ENCODE measurements at regions not wholly inside any gene's neighbourhood (a gene's known extent, or its start where the extent isn't known, plus 50 kb on each side); places are given as distances from the start of the nearest gene placed in this dataset.

GRCh38 chr2:133836691-133837345 is 268.6 kb upstream of the NCKAP5 start:
- Mint-ChIP-seq H3K4me1 (ENCODE audit: low read depth) (no peaks in the 10 kb centered on the region), H3K9me3 (ENCODE audit: low read depth) (no peaks in the 10 kb centered on the region), H3K36me3 (no peaks in the 10 kb centered on the region), H3K4me3 (no peak overlapping the region), H3K27me3 (peaks cover 1% of the 10 kb centered on the region), H3K27ac (no peak overlapping the region)

- H3K4me1 Mint-ChIP-seq (ENCODE audit: low read depth), result no peaks in the 10 kb centered on the region
- no peaks in the 10 kb centered on the region for H3K36me3 Mint-ChIP-seq
- H3K27ac Mint-ChIP-seq, result no peak overlapping the region
- no peaks in the 10 kb centered on the region for H3K9me3 Mint-ChIP-seq (ENCODE audit: low read depth)
- no peaks in the 10 kb centered on the region for H3K27me3 Mint-ChIP-seq
- no peak overlapping the region for H3K4me3 Mint-ChIP-seq
Observed at GRCh38 chr2:133837441-133838094, 269.3 kb upstream of the NCKAP5 start.

- no peak overlapping the region for H3K4me3 Mint-ChIP-seq
- H3K36me3 Mint-ChIP-seq, result no peaks in the 10 kb centered on the region
- H3K27me3 Mint-ChIP-seq, result no peaks in the 10 kb centered on the region
- H3K27ac Mint-ChIP-seq, result no peak overlapping the region
- no peaks in the 10 kb centered on the region for H3K4me1 Mint-ChIP-seq (ENCODE audit: low read depth)
- no peaks in the 10 kb centered on the region for H3K9me3 Mint-ChIP-seq (ENCODE audit: low read depth)
Observed at GRCh38 chr2:133838642-133839365, 270.5 kb upstream of the NCKAP5 start.

DNA sequence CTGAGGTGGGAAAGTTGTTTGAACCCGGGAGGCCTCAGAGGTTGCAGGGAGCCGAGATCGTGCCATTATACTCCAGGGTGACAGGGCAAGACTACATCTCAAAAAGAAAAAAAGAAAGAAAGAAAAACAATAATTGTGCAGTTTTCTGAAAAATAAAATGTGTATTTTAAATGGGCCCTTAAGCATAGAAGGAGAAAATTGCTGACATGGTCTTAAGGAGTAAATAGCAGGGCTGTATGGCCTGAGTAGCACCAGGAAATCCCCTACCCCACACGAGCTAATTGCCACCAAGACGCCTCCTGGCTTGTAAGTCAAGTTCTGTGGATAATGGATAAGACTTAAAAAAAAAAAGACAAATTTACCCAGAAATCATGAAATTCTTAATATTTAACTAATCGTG is 271.4 kb upstream of the NCKAP5 start:
- no peak overlapping the region for H3K27ac Mint-ChIP-seq
- H3K27me3 Mint-ChIP-seq, result no peaks in the 10 kb centered on the region
- peaks cover 4% of the 10 kb centered on the region for H3K4me1 Mint-ChIP-seq (ENCODE audit: low read depth)
- no peaks in the 10 kb centered on the region for H3K9me3 Mint-ChIP-seq (ENCODE audit: low read depth)
- H3K4me3 Mint-ChIP-seq, result no peak overlapping the region
- no peaks in the 10 kb centered on the region for H3K36me3 Mint-ChIP-seq

- H3K27me3 Mint-ChIP-seq, result peaks cover 8% of the 10 kb centered on the region
- H3K36me3 Mint-ChIP-seq, result no peaks in the 10 kb centered on the region
- peaks cover 4% of the 10 kb centered on the region for H3K4me1 Mint-ChIP-seq (ENCODE audit: low read depth)
- H3K27ac Mint-ChIP-seq, result no peak overlapping the region
- no peaks in the 10 kb centered on the region for H3K9me3 Mint-ChIP-seq (ENCODE audit: low read depth)
- H3K4me3 Mint-ChIP-seq, result no peak overlapping the region
Observed at GRCh38 chr2:133840761-133841160, 272.5 kb upstream of the NCKAP5 start.

DNA sequence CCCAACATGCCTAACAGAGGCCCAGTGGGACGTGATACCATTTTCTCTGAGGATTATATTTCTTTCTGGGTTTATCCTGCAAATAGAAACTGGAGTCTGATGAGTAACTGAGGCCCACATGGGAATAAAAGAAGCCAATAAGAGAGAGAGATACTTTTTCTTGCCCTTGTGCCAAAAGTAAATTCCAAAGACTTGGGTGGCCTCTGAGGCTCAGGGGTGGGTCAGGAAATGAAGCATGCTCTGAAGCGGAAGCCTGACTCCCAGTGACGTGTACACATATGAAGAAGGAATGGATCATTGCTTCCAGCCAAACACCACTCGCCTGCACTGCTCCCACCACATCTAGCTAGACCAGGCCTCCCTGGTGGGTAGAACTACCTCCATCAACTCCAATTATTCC is 273.6 kb upstream of the NCKAP5 start:
- Mint-ChIP-seq H3K27ac (no peak overlapping the region), H3K4me3 (no peak overlapping the region), H3K4me1 (ENCODE audit: low read depth) (peaks cover 4% of the 10 kb centered on the region), H3K27me3 (peaks cover 13% of the 10 kb centered on the region), H3K36me3 (no peaks in the 10 kb centered on the region), H3K9me3 (ENCODE audit: low read depth) (no peaks in the 10 kb centered on the region)

DNA sequence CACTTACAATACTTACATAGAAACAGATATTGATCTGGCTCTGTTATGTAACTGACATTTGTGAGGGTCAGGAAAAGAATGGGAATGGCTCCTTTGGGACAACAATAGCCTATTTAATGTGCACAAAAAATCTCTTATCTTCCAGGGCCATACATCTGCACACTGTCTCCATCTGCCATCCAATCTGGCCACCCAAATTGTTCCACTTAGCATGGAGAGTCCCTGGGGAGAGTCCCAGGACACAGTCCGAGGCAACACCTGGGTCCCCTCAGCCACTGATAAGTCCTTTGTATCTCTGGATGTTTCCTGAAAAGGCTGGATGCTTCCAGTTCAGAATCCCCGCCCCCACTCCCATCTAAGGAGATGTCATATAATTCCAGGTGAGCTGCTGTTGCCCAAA is 274.2 kb upstream of the NCKAP5 start:
- peaks cover 16% of the 10 kb centered on the region for H3K27me3 Mint-ChIP-seq
- H3K27ac Mint-ChIP-seq, result no peak overlapping the region
- no peaks in the 10 kb centered on the region for H3K9me3 Mint-ChIP-seq (ENCODE audit: low read depth)
- no peaks in the 10 kb centered on the region for H3K36me3 Mint-ChIP-seq
- H3K4me3 Mint-ChIP-seq, result no peak overlapping the region
- H3K4me1 Mint-ChIP-seq (ENCODE audit: low read depth), result peaks cover 4% of the 10 kb centered on the region

- no peaks in the 10 kb centered on the region for H3K9me3 Mint-ChIP-seq (ENCODE audit: low read depth)
- H3K4me3 Mint-ChIP-seq, result no peak overlapping the region
- H3K4me1 Mint-ChIP-seq (ENCODE audit: low read depth), result peaks cover 4% of the 10 kb centered on the region
- H3K36me3 Mint-ChIP-seq, result no peaks in the 10 kb centered on the region
- peaks cover 18% of the 10 kb centered on the region for H3K27me3 Mint-ChIP-seq
- H3K27ac Mint-ChIP-seq, result no peak overlapping the region
Observed at GRCh38 chr2:133843091-133843490, 274.8 kb upstream of the NCKAP5 start.

DNA sequence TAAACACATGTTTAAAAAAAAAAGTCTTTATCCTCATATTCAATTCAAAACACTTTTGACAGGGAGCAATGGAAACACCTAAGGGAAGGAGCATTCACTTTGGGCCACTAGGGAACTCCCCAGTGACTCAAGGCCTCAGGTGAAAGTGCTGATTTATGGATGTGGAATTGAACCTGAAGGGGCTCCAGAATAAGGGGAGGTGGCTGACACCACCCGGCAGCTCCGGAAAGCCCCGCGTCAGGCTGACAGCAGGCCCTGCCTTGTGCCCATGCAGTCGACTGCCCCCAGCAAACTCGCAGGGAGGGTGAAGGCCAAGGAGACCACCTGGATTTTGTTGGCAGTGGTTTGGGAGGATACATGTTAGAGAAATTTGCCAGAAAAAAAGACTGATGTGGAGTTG is 275.3 kb upstream of the NCKAP5 start:
- H3K27me3 Mint-ChIP-seq, result peaks cover 18% of the 10 kb centered on the region
- H3K27ac Mint-ChIP-seq, result no peak overlapping the region
- H3K9me3 Mint-ChIP-seq (ENCODE audit: low read depth), result no peaks in the 10 kb centered on the region
- H3K36me3 Mint-ChIP-seq, result no peaks in the 10 kb centered on the region
- no peak overlapping the region for H3K4me3 Mint-ChIP-seq
- peaks cover 4% of the 10 kb centered on the region for H3K4me1 Mint-ChIP-seq (ENCODE audit: low read depth)

DNA sequence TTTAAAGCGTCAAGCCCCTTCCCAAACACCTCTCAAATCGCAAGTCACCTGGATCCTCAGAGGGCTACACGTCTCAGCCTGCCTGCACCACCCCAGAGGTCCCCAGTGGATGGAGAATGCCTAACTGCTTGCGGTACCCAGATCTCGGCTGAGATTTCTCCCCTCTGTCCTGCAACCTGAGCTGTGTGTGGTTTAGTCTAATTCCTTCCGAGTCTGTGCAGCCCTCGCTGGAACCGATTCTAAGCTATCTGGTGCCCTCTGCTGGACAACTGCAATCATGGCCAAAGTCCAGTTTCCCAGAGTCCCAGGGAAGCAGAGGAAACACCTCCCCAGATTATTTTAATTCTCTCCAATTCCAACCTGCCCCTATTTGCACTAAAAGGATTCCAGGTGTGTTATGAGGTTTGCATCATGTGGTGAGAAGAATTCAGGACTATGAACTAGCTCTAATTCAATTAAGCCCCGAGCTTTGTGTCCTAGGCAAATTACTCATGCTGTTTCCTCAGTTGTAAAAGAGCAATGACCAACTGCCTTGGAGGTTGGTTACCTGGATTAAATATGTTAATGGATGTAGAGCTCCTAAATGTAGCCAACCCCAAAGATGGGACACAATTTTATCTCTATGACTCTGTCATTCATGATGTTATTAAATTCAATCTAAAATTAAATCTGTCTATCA is 276.1 kb upstream of the NCKAP5 start:
- no peak overlapping the region for H3K4me3 Mint-ChIP-seq
- no peak overlapping the region for H3K27ac Mint-ChIP-seq
- peaks cover 4% of the 10 kb centered on the region for H3K4me1 Mint-ChIP-seq (ENCODE audit: low read depth)
- no peaks in the 10 kb centered on the region for H3K9me3 Mint-ChIP-seq (ENCODE audit: low read depth)
- H3K36me3 Mint-ChIP-seq, result no peaks in the 10 kb centered on the region
- peaks cover 18% of the 10 kb centered on the region for H3K27me3 Mint-ChIP-seq

DNA sequence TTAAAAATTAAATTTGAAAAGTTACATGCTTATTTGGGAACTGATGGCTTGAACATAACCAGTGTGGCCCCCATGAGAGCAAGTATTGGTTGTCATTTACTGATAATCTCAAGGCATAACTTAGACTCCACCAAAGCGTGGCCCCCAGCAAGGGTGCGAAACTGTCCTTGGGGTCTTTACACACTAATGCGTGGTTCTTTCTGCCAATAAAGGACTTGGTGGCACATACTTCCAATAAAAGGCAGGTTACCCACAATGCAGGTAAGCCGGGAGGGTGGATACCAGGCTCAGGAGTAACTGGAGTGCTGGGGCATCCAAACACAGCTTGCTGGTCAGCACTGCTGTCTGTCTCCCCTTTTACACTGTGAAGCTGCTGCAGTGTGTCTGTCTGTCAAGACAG is 278.2 kb upstream of the NCKAP5 start:
- H3K36me3 Mint-ChIP-seq, result no peaks in the 10 kb centered on the region
- H3K27me3 Mint-ChIP-seq, result peaks cover 20% of the 10 kb centered on the region

GRCh38 chr2:133847591-133847990 is 279.3 kb upstream of the NCKAP5 start:
- Mint-ChIP-seq H3K4me1 (ENCODE audit: low read depth) (peaks cover 4% of the 10 kb centered on the region), H3K4me3 (no peak overlapping the region), H3K9me3 (ENCODE audit: low read depth) (no peaks in the 10 kb centered on the region), H3K27ac (no peak overlapping the region), H3K27me3 (peaks cover 20% of the 10 kb centered on the region), H3K36me3 (no peaks in the 10 kb centered on the region)

More for the DNA sequence above, 278.2 kb upstream of the NCKAP5 start:
- Mint-ChIP-seq H3K4me3 (no peak overlapping the region), H3K9me3 (ENCODE audit: low read depth) (no peaks in the 10 kb centered on the region), H3K27ac (no peak overlapping the region), H3K4me1 (ENCODE audit: low read depth) (peaks cover 4% of the 10 kb centered on the region)

DNA sequence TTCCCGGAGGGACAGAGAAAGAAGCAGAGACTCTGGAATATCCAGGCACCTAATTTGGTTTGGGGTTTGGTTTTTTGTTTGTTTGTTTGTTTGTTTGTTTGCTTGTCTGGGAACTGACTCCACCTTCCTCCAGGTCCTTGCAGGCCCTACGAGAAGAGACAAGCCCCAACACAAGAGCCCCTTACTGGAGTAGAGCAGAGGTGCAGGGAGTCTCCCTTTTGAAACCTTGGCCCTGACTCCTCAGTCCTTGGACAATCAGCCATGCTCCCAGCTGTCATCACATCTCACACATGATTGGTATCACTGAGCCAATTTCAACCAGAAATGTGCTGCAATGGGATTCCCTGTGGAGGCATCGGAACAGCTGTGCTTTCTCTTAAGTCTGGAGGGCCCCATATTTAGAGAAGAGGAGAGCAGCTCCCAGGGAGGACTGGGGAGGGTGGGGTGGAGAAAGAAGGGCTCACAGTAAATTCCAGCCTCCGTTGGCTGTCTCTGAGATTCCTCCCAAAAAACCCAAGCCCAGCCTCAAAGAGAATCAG is 279.9 kb upstream of the NCKAP5 start:
- peaks cover 20% of the 10 kb centered on the region for H3K27me3 Mint-ChIP-seq
- peaks cover 4% of the 10 kb centered on the region for H3K4me1 Mint-ChIP-seq (ENCODE audit: low read depth)
- H3K36me3 Mint-ChIP-seq, result no peaks in the 10 kb centered on the region
- H3K27ac Mint-ChIP-seq, result no peak overlapping the region
- no peak overlapping the region for H3K4me3 Mint-ChIP-seq
- no peaks in the 10 kb centered on the region for H3K9me3 Mint-ChIP-seq (ENCODE audit: low read depth)

DNA sequence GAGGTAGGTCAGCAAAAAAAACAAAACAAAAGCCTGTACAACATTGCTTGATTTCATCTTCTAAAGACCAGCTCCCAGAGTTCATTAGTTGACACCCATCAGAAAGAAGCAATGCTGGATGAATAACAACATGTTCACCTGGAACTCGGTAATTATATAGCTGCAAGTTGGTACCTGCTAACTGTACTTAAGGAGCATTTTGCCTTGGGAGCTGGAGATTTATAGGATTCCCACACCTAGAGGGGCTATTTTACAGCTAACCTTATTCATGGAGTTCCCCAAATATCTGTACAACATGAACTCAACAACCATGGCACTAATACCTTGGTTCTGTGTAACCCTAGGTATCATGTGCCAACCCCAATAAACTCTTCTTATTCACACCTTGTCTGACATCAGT is 281.1 kb upstream of the NCKAP5 start:
- H3K36me3 Mint-ChIP-seq, result no peaks in the 10 kb centered on the region
- H3K9me3 Mint-ChIP-seq (ENCODE audit: low read depth), result no peaks in the 10 kb centered on the region
- no peak overlapping the region for H3K4me3 Mint-ChIP-seq
- no peak overlapping the region for H3K27ac Mint-ChIP-seq
- H3K27me3 Mint-ChIP-seq, result peaks cover 20% of the 10 kb centered on the region
- H3K4me1 Mint-ChIP-seq (ENCODE audit: low read depth), result no peaks in the 10 kb centered on the region
